WERI-Rb-1 (cell line): ENCODE measurements at regions not wholly inside any gene's neighbourhood (a gene's known extent, or its start where the extent isn't known, plus 50 kb on each side); places are given as distances from the start of the nearest gene placed in this dataset.

ENCODE experiments used
- DNase-seq: peaks from one replicate; pipeline ENCODE4 v3.0.0-alpha.2; 2020
- H3K27ac ChIP-seq: fragments of 250-450 bp; sonication (Bioruptor Pico); 2 replicates; pipeline ENCODE4 v1.5.1; 2020; ENCODE audit warnings: mild to moderate bottlenecking, moderate library complexity
- H3K27me3 ChIP-seq: fragments of 250-450 bp; sonication (Bioruptor Pico); 2 replicates; pipeline ENCODE4 v1.5.1; 2021; ENCODE audit warnings: mild to moderate bottlenecking, low read depth, moderate library complexity; ENCODE audit not compliant: insufficient read depth, severe bottlenecking
- H3K36me3 ChIP-seq: fragments of 250-450 bp; sonication (Bioruptor Pico); 2 replicates; pipeline ENCODE4 v1.5.1; 2020; ENCODE audit warnings: mild to moderate bottlenecking, moderate library complexity
- H3K4me3 ChIP-seq: 2 replicates; pipeline ENCODE4 v1.5.1; 2011; ENCODE audit warnings: low read depth, mild to moderate bottlenecking, control low read depth, low read length
- H3K9me3 ChIP-seq: fragments of 250-450 bp; sonication (Bioruptor Pico); 2 replicates; pipeline ENCODE4 v1.5.1; 2021; ENCODE audit warnings: mild to moderate bottlenecking, moderate library complexity; ENCODE audit not compliant: severe bottlenecking
- CTCF ChIP-seq: IDR thresholded peaks from 2 replicates; pipeline ENCODE4 v1.5.1; 2011; ENCODE audit warnings: low read depth, mild to moderate bottlenecking, control low read depth, inconsistent platforms, low read length

- no peak for DNase-seq
- Histone ChIP-seq H3K27me3 (no peaks in the 10 kb centered on the region), H3K9me3 (no peaks in the 10 kb centered on the region), H3K36me3 (no peaks in the 10 kb centered on the region), H3K27ac (no peak overlapping the region), H3K4me3 (no peak overlapping the region)
- no peak for TF ChIP-seq CTCF
These were observed 138.7 kb downstream of the PHLDA1 start for GRCh38 chr12:75892731-75893408.

GRCh38 chr12:75891072-75891471 is 140.5 kb downstream of the PHLDA1 start:
- Histone ChIP-seq H3K4me3 (no peak overlapping the region), H3K9me3 (no peaks in the 10 kb centered on the region), H3K27ac (no peak overlapping the region), H3K27me3 (no peaks in the 10 kb centered on the region), H3K36me3 (no peaks in the 10 kb centered on the region)
- no peak for DNase-seq
- TF ChIP-seq CTCF: no peak

- no peak for DNase-seq
- Histone ChIP-seq H3K9me3 (no peaks in the 10 kb centered on the region), H3K36me3 (no peaks in the 10 kb centered on the region), H3K27ac (no peak overlapping the region), H3K4me3 (no peak overlapping the region), H3K27me3 (no peaks in the 10 kb centered on the region)
- no peak for TF ChIP-seq CTCF
These were observed 140.9 kb downstream of the PHLDA1 start for GRCh38 chr12:75890660-75891059.

- DNase-seq: no peak
These were observed 141.4 kb downstream of the PHLDA1 start for GRCh38 chr12:75890141-75890540.

GRCh38 chr12:75888874-75889613 is 142.5 kb downstream of the PHLDA1 start:
- no peak for TF ChIP-seq CTCF
- Histone ChIP-seq H3K36me3 (no peaks in the 10 kb centered on the region), H3K9me3 (no peaks in the 10 kb centered on the region), H3K27ac (0 out of 2 replicates have a peak overlapping the region, but pooled peaks have one; percentile 16), H3K4me3 (no peak overlapping the region), H3K27me3 (no peaks in the 10 kb centered on the region)
- no peak for DNase-seq

More at GRCh38 chr12:75890141-75890540, 141.4 kb downstream of the PHLDA1 start:
- no peak overlapping the region for H3K4me3 ChIP-seq
- H3K27ac ChIP-seq: no peak overlapping the region
- no peak for TF ChIP-seq CTCF
- H3K27me3 ChIP-seq: no peaks in the 10 kb centered on the region
- no peaks in the 10 kb centered on the region for H3K9me3 ChIP-seq
- H3K36me3 ChIP-seq: no peaks in the 10 kb centered on the region

- Histone ChIP-seq H3K4me3 (no peak overlapping the region), H3K27ac (no peak overlapping the region), H3K27me3 (no peaks in the 10 kb centered on the region), H3K9me3 (no peaks in the 10 kb centered on the region), H3K36me3 (no peaks in the 10 kb centered on the region)
- no peak for TF ChIP-seq CTCF
- DNase-seq: no peak
These were observed 143.2 kb downstream of the PHLDA1 start for GRCh38 chr12:75888399-75888798.
